Sigmoid colon (tissue), 6 donors: ENCODE measurements at regions not wholly inside any gene's neighbourhood (a gene's known extent, or its start where the extent isn't known, plus 50 kb on each side); places are given as distances from the start of the nearest gene placed in this dataset.
"Not testable (repeated sequence)": the region's sequence is repeated elsewhere in the genome, so short reads cannot be mapped to it uniquely, and the experiment has no call there.

Experiments
- DNase-seq: peaks from one replicate; pipeline ENCODE4 v3.0.0-alpha.2; 2019
- H3K27ac ChIP-seq, 4 donors: fragments of 200-600 bp; sonication (generic); one replicate each; pipeline ENCODE4 v1.5.1; 2016 to 2019; ENCODE audit warnings: mild to moderate bottlenecking in 1 of 4
- H3K27me3 ChIP-seq, 3 donors: fragments of 200-600 bp; sonication (generic); one replicate each; pipeline ENCODE4 v1.5.1; 2019; ENCODE audit warnings: mild to moderate bottlenecking in 1 of 3
- H3K36me3 ChIP-seq, 4 donors: fragments of 200-600 bp; sonication (generic); one replicate each; pipeline ENCODE4 v1.5.1; 2016 to 2019
- H3K4me1 ChIP-seq, 4 donors: fragments of 200-600 bp; sonication (generic); one replicate each; pipeline ENCODE4 v1.5.1; 2017 to 2019
- H3K4me3 ChIP-seq, 4 donors: fragments of 200-600 bp; sonication (generic); one replicate each; pipeline ENCODE4 v1.5.1; 2017 to 2019; ENCODE audit warnings: mild to moderate bottlenecking in 2 of 4, moderate library complexity in 1 of 4
- H3K9me3 ChIP-seq, 4 donors: fragments of 200-600 bp in 3 of 4; sonication (generic) in 3 of 4; one replicate each; pipeline versions ENCODE4 v1.5.1 to v1.6.1; 2013 to 2019
- CTCF ChIP-seq, 4 experiments: fragments of 450-650 bp in 3 of 4; fragments of 200-600 bp in 1 of 4; IDR thresholded peaks; one replicate each; pipeline ENCODE4 v1.5.1; 2016 to 2019; ENCODE audit warnings: antibody characterized with exemption in 4 of 4, mild to moderate bottlenecking in 3 of 4, moderate library complexity in 2 of 4
- EP300 ChIP-seq, 4 donors: sonication (generic); formaldehyde crosslinking; IDR thresholded peaks; one replicate each; pipeline ENCODE4 v1.6.1; 2017; ENCODE audit warnings: antibody characterized with exemption in 4 of 4
- POLR2A ChIP-seq, 2 donors: fragments of 450-650 bp; IDR thresholded peaks; one replicate each; pipeline ENCODE4 v1.6.1; 2016; ENCODE audit warnings: antibody characterized with exemption in 2 of 2, mild to moderate bottlenecking in 2 of 2, moderate library complexity in 2 of 2
- POLR2AphosphoS5 ChIP-seq, 4 donors: sonication (generic); formaldehyde crosslinking; IDR thresholded peaks; one replicate each; pipeline ENCODE4 v1.6.1; 2017; ENCODE audit warnings: antibody characterized with exemption in 4 of 4
- WGBS, 2 donors: extraction: QIAGEN DNeasy Blood & Tissue Kit; methylation state at CpG; one replicate each; pipeline ENCODE4 v1.1.7; 2013; 5-methylcytosine and 5-hydroxymethylcytosine counted together
- intact Hi-C: fragments of 100-400 bp; cut with DNase I; formaldehyde crosslinking; loops from one replicate; pipeline ENCODE4 v1.15.1; 2023
- donor health status: healthy with polysubstance abuse.
- donor health status: healthy.

- WGBS, 2 donors, result 76 to 92% methylated on average over 5 of the region's 5 CpGs
- intact Hi-C loops, result no loop called here
- TF ChIP-seq EP300 (IDR thresholded peaks at IDR 0.05), result no peak
- no peak for TF ChIP-seq CTCF (IDR thresholded peaks at IDR 0.05)
- TF ChIP-seq POLR2A (IDR thresholded peaks at IDR 0.05), result no peak
- TF ChIP-seq POLR2AphosphoS5 (IDR thresholded peaks at IDR 0.05), result no peak
- no peak overlapping the region for H3K4me3 ChIP-seq
- H3K4me1 ChIP-seq, result no peaks in the 10 kb centered on the region
- H3K27me3 ChIP-seq, result no peaks in the 10 kb centered on the region
- no peaks in the 10 kb centered on the region for H3K36me3 ChIP-seq
- no peak overlapping the region for H3K27ac ChIP-seq
- peaks cover 0 to 4% (median 0%) of the 10 kb centered on the region in 4 donors for H3K9me3 ChIP-seq
- DNase-seq, result no peak
Measured at GRCh38 chr3:72614394-72615074, 233.7 kb downstream of the SHQ1 start.

- Histone ChIP-seq H3K4me1 (no peaks in the 10 kb centered on the region), H3K36me3 (no peaks in the 10 kb centered on the region), H3K4me3 (no peak overlapping the region), H3K27me3 (no peaks in the 10 kb centered on the region), H3K9me3 (peaks cover 0 to 4% (median 0%) of the 10 kb centered on the region in 4 donors), H3K27ac (no peak overlapping the region)
- no peak for DNase-seq
- WGBS, 2 donors, result 95 to 98% methylated on average over 1 of the region's 1 CpG
- no peak for TF ChIP-seq POLR2AphosphoS5 (IDR thresholded peaks at IDR 0.05)
- TF ChIP-seq POLR2A (IDR thresholded peaks at IDR 0.05), result no peak
- TF ChIP-seq CTCF (IDR thresholded peaks at IDR 0.05), result no peak
- no peak for TF ChIP-seq EP300 (IDR thresholded peaks at IDR 0.05)
- intact Hi-C loops, result no loop called here
Measured at GRCh38 chr3:72613871-72614270, 234.4 kb downstream of the SHQ1 start.

GRCh38 chr3:72609114-72609513 lies 239.1 kb downstream of the SHQ1 start:
- DNase-seq, H3K36me3 ChIP-seq, H3K9me3 ChIP-seq, intact Hi-C loops, H3K27me3 ChIP-seq, H3K4me3 ChIP-seq, H3K4me1 ChIP-seq, H3K27ac ChIP-seq: not testable (repeated sequence)
- WGBS, 2 donors, result 97 to 98% methylated on average over 5 of the region's 5 CpGs

- Histone ChIP-seq H3K36me3 (no peaks in the 10 kb centered on the region), H3K27me3 (no peaks in the 10 kb centered on the region), H3K4me1 (peaks cover 0 to 14% (median 5%) of the 10 kb centered on the region in 4 donors), H3K27ac (no peak overlapping the region), H3K9me3 (no peaks in the 10 kb centered on the region), H3K4me3 (no peak overlapping the region)
- intact Hi-C loops, result no loop called here
- no peak for TF ChIP-seq POLR2AphosphoS5 (IDR thresholded peaks at IDR 0.05)
- TF ChIP-seq CTCF (IDR thresholded peaks at IDR 0.05), result no peak
- 70 to 85% methylated on average over 6 of the region's 6 CpGs for WGBS, 2 donors
- DNase-seq, result no peak
Measured at GRCh38 chr3:72606005-72606800, 242.0 kb downstream of the SHQ1 start.

GRCh38 chr3:72604328-72604727 lies 243.9 kb downstream of the SHQ1 start:
- peaks cover 0 to 14% (median 5%) of the 10 kb centered on the region in 4 donors for H3K4me1 ChIP-seq
- 62 to 76% methylated on average over 3 of the region's 3 CpGs for WGBS, 2 donors
- H3K9me3 ChIP-seq, result no peaks in the 10 kb centered on the region
- TF ChIP-seq CTCF (IDR thresholded peaks at IDR 0.05) (no peak), EP300 (IDR thresholded peaks at IDR 0.05) (no peak), POLR2AphosphoS5 (IDR thresholded peaks at IDR 0.05) (no peak), POLR2A (IDR thresholded peaks at IDR 0.05) (no peak)
- H3K36me3 ChIP-seq, result no peaks in the 10 kb centered on the region
- H3K27me3 ChIP-seq, result no peaks in the 10 kb centered on the region
- H3K4me3 ChIP-seq, result no peak overlapping the region
- no peak for DNase-seq
- intact Hi-C loops, result no loop called here
- no peak overlapping the region for H3K27ac ChIP-seq
